HUES64 (cell line): ENCODE measurements at regions not wholly inside any gene's neighbourhood (a gene's known extent, or its start where the extent isn't known, plus 50 kb on each side); places are given as distances from the start of the nearest gene placed in this dataset.

Experiments used
- H3K27ac ChIP-seq: 2 replicates; pipeline ENCODE4 v1.7.0; 2013; ENCODE audit warnings: low read depth, low read length, inconsistent platforms
- H3K27me3 ChIP-seq: 2 replicates; pipeline ENCODE4 v1.6.1; 2013; ENCODE audit warnings: mild to moderate bottlenecking, low read length; ENCODE audit not compliant: insufficient read depth
- H3K36me3 ChIP-seq: 2 replicates; pipeline ENCODE4 v1.6.1; 2013; ENCODE audit warnings: mild to moderate bottlenecking, low read length; ENCODE audit not compliant: insufficient read depth
- H3K4me1 ChIP-seq: 2 replicates; pipeline ENCODE4 v1.6.1; 2013; ENCODE audit warnings: mild to moderate bottlenecking, low read length, moderate library complexity; ENCODE audit not compliant: insufficient read depth
- H3K4me3 ChIP-seq: 2 replicates; pipeline ENCODE4 v1.5.1; 2013; ENCODE audit warnings: mild to moderate bottlenecking, low read length, moderate library complexity
- H3K9ac ChIP-seq: 2 replicates; pipeline ENCODE4 v1.6.1; 2013; ENCODE audit warnings: mild to moderate bottlenecking, low read depth, low read length
- H3K9me3 ChIP-seq: 2 replicates; pipeline ENCODE4 v1.6.1; 2013; ENCODE audit warnings: low read depth, low read length; ENCODE audit not compliant: insufficient read depth
- WGBS: fragments of 150-250, 120-280 bp; methylation state at CpG from one replicate; pipeline ENCODE4 v1.1.7; 2013; ENCODE audit warnings: missing lambda C conversion rate; 5-methylcytosine and 5-hydroxymethylcytosine counted together

GRCh38 chr11:115941481-115941993, 437.3 kb upstream of the CADM1 start:
- Histone ChIP-seq H3K36me3 (no peaks in the 10 kb centered on the region), H3K27ac (no peak overlapping the region), H3K9me3 (no peaks in the 10 kb centered on the region), H3K27me3 (no peaks in the 10 kb centered on the region), H3K9ac (no peak overlapping the region), H3K4me1 (no peaks in the 10 kb centered on the region), H3K4me3 (no peak overlapping the region)
- WGBS, result 90% methylated on average over 15 of the region's 15 CpGs

GRCh38 chr11:115941044-115941443, 436.8 kb upstream of the CADM1 start:
- no peak overlapping the region for H3K4me3 ChIP-seq
- H3K9me3 ChIP-seq, result no peaks in the 10 kb centered on the region
- no peaks in the 10 kb centered on the region for H3K4me1 ChIP-seq
- H3K36me3 ChIP-seq, result no peaks in the 10 kb centered on the region
- H3K27ac ChIP-seq, result no peak overlapping the region
- H3K27me3 ChIP-seq, result no peaks in the 10 kb centered on the region
- WGBS, result 92% methylated on average over 5 of the region's 5 CpGs
- no peak overlapping the region for H3K9ac ChIP-seq

GRCh38 chr11:115939731-115940421, 435.7 kb upstream of the CADM1 start:
- Histone ChIP-seq H3K4me3 (no peak overlapping the region), H3K4me1 (no peaks in the 10 kb centered on the region), H3K27ac (no peak overlapping the region), H3K27me3 (no peaks in the 10 kb centered on the region), H3K9ac (no peak overlapping the region), H3K36me3 (no peaks in the 10 kb centered on the region), H3K9me3 (no peaks in the 10 kb centered on the region)
- 92% methylated on average over 7 of the region's 7 CpGs for WGBS

GRCh38 chr11:115939104-115939730, 435.0 kb upstream of the CADM1 start:
- Histone ChIP-seq H3K36me3 (no peaks in the 10 kb centered on the region), H3K27me3 (no peaks in the 10 kb centered on the region), H3K9me3 (no peaks in the 10 kb centered on the region), H3K4me1 (no peaks in the 10 kb centered on the region), H3K27ac (no peak overlapping the region), H3K4me3 (no peak overlapping the region), H3K9ac (no peak overlapping the region)
- 93% methylated on average over 6 of the region's 6 CpGs for WGBS

GRCh38 chr11:115933564-115933963, 429.3 kb upstream of the CADM1 start:
- Histone ChIP-seq H3K27ac (no peak overlapping the region), H3K9ac (no peak overlapping the region), H3K9me3 (no peaks in the 10 kb centered on the region), H3K36me3 (no peaks in the 10 kb centered on the region), H3K27me3 (no peaks in the 10 kb centered on the region), H3K4me3 (no peak overlapping the region), H3K4me1 (peaks cover 21% of the 10 kb centered on the region)
- 89% methylated on average over 3 of the region's 4 CpGs for WGBS

GRCh38 chr11:115931548-115932083, 427.4 kb upstream of the CADM1 start:
- 96% methylated on average over 1 of the region's 1 CpG for WGBS
- Histone ChIP-seq H3K36me3 (no peaks in the 10 kb centered on the region), H3K4me3 (no peak overlapping the region), H3K4me1 (peaks cover 21% of the 10 kb centered on the region), H3K9ac (no peak overlapping the region), H3K27me3 (no peaks in the 10 kb centered on the region), H3K27ac (no peak overlapping the region), H3K9me3 (no peaks in the 10 kb centered on the region)

- Histone ChIP-seq H3K9ac (no peak overlapping the region), H3K4me1 (peaks cover 21% of the 10 kb centered on the region), H3K36me3 (no peaks in the 10 kb centered on the region), H3K27me3 (no peaks in the 10 kb centered on the region), H3K9me3 (no peaks in the 10 kb centered on the region), H3K27ac (no peak overlapping the region), H3K4me3 (no peak overlapping the region)
- 80% methylated on average over 1 of the region's 3 CpGs for WGBS
Measured at GRCh38 chr11:115930886-115931547, 426.8 kb upstream of the CADM1 start.

- 80% methylated on average over 2 of the region's 2 CpGs for WGBS
- Histone ChIP-seq H3K9me3 (no peaks in the 10 kb centered on the region), H3K4me1 (peaks cover 21% of the 10 kb centered on the region), H3K36me3 (no peaks in the 10 kb centered on the region), H3K27me3 (no peaks in the 10 kb centered on the region), H3K9ac (no peak overlapping the region), H3K4me3 (no peak overlapping the region), H3K27ac (no peak overlapping the region)
Measured at GRCh38 chr11:115930291-115930690, 426.1 kb upstream of the CADM1 start.

- Histone ChIP-seq H3K4me3 (no peak overlapping the region), H3K9me3 (no peaks in the 10 kb centered on the region), H3K36me3 (no peaks in the 10 kb centered on the region), H3K27ac (no peak overlapping the region), H3K9ac (no peak overlapping the region), H3K27me3 (no peaks in the 10 kb centered on the region), H3K4me1 (peaks cover 21% of the 10 kb centered on the region)
- 86% methylated on average over 5 of the region's 6 CpGs for WGBS
Measured at GRCh38 chr11:115929618-115930129, 425.5 kb upstream of the CADM1 start.

- WGBS, result 90% methylated on average over 2 of the region's 2 CpGs
- H3K27ac ChIP-seq, result no peak overlapping the region
- H3K36me3 ChIP-seq, result no peaks in the 10 kb centered on the region
- no peaks in the 10 kb centered on the region for H3K9me3 ChIP-seq
- peaks cover 21% of the 10 kb centered on the region for H3K4me1 ChIP-seq
- H3K27me3 ChIP-seq, result no peaks in the 10 kb centered on the region
- H3K4me3 ChIP-seq, result no peak overlapping the region
- no peak overlapping the region for H3K9ac ChIP-seq
Measured at GRCh38 chr11:115928811-115929210, 424.6 kb upstream of the CADM1 start.

- 94% methylated on average over 8 of the region's 8 CpGs for WGBS
- H3K27me3 ChIP-seq, result no peaks in the 10 kb centered on the region
- H3K27ac ChIP-seq, result no peak overlapping the region
- no peaks in the 10 kb centered on the region for H3K36me3 ChIP-seq
- H3K4me1 ChIP-seq, result peaks cover 21% of the 10 kb centered on the region
- H3K4me3 ChIP-seq, result no peak overlapping the region
- H3K9ac ChIP-seq, result no peak overlapping the region
- no peaks in the 10 kb centered on the region for H3K9me3 ChIP-seq
Measured at GRCh38 chr11:115927823-115928329, 423.7 kb upstream of the CADM1 start.
